K562 (cell line): ENCODE measurements at regions not wholly inside any gene's neighbourhood (a gene's known extent, or its start where the extent isn't known, plus 50 kb on each side); places are given as distances from the start of the nearest gene placed in this dataset.

ENCODE experiments used
- ATAC-seq: fragments of 200-7000 bp; cut with Tn5 transposase; 3 replicates; pipeline ENCODE4 v1.9.1; 2020; ENCODE audit warnings: moderate library complexity
- BruUV-seq: library from RNA; stranded (reverse); fragments of 400-500 nt; replicated peaks from 2 replicates; lab custom pipeline; 2021; lab: Mats Ljungman, UMichigan
- CTCF ChIA-PET: fragments of 300-600 bp; formaldehyde crosslinking; extraction: SDS; loops from one replicate; lab custom pipeline; 2021; ENCODE audit warnings: low intra/inter-chr PET ratio; lab: Yijun Ruan, JAX
- POLR2A ChIA-PET: fragments of 300-600, 350-650 bp; sonication (Branson Sonifier 250); formaldehyde crosslinking; extraction: SDS; loops from one replicate; lab custom pipeline; 2021; ENCODE audit warnings: antibody characterized with exemption, inconsistent platforms; lab: Yijun Ruan, JAX
- DNase-seq, 4 experiments: peaks; one replicate each; pipeline versions ENCODE4 v3.0.0 to v3.0.0-alpha.2; 2011 to 2018; ENCODE audit warnings: low spot score in 3 of 4, mixed read lengths in 3 of 4; ENCODE audit errors: extremely low read depth in 1 of 4
- FAIRE-seq: peaks from 2 replicates; lab custom pipeline; 2011; peaks lifted over from hg19 to GRCh38; lab: Jason Lieb, UNC
- H2AFZ ChIP-seq: 2 replicates; pipeline ENCODE4 v1.6.0; 2011; ENCODE audit warnings: low read depth, low read length, control low read depth, inconsistent platforms
- H3K27ac ChIP-seq: fragments of 200-600 bp; 3 replicates; pipeline ENCODE4 v1.8.0; 2011; ENCODE audit warnings: low read depth, mild to moderate bottlenecking, control low read depth, inconsistent platforms, low read length, moderate library complexity, mixed read lengths; ENCODE audit errors: extremely low read depth
- H3K27me3 ChIP-seq, 2 experiments: fragments of 300-600 bp in 1 of 2; 2 replicates in 1 of 2; 3 replicates in 1 of 2; pipeline versions ENCODE4 v1.6.0 to v1.8.0; 2011; ENCODE audit warnings: inconsistent platforms in 2 of 2, low read length in 2 of 2, mild to moderate bottlenecking in 1 of 2, mixed read lengths in 1 of 2, moderate library complexity in 1 of 2; ENCODE audit not compliant: control insufficient read depth in 2 of 2, insufficient read depth in 2 of 2
- H3K36me3 ChIP-seq: fragments of 300-600 bp; 3 replicates; pipeline ENCODE4 v1.8.0; 2011; ENCODE audit warnings: mild to moderate bottlenecking, low read length, inconsistent platforms; ENCODE audit not compliant: control insufficient read depth, insufficient read depth
- H3K4me1 ChIP-seq, 2 experiments: fragments of 200-600 bp in 1 of 2; replicated peaks in 1 of 2; 2 replicates in 1 of 2; 3 replicates in 1 of 2; pipeline versions ENCODE4 v1.5.1 to v1.8.0; 2011; ENCODE audit warnings: inconsistent platforms in 2 of 2, low read length in 2 of 2, mild to moderate bottlenecking in 1 of 2, mixed read lengths in 1 of 2, moderate library complexity in 1 of 2; ENCODE audit not compliant: control insufficient read depth in 2 of 2, insufficient read depth in 2 of 2
- H3K4me2 ChIP-seq: 2 replicates; pipeline ENCODE4 v1.6.1; 2011; ENCODE audit warnings: low read length, control low read depth, inconsistent platforms, mixed read lengths; ENCODE audit not compliant: insufficient read depth
- H3K4me3 ChIP-seq: fragments of 200-600 bp; sonication (generic), shearing (Covaris generic); 2 replicates; pipeline ENCODE4 v1.5.1; 2016; ENCODE audit warnings: control low read depth, inconsistent platforms
- H3K79me2 ChIP-seq: fragments of 200-600 bp; 3 replicates; pipeline ENCODE4 v1.8.0; 2011; ENCODE audit warnings: low read length, inconsistent platforms; ENCODE audit not compliant: control insufficient read depth, insufficient read depth
- H3K9ac ChIP-seq, 2 experiments: 2 replicates each; pipeline versions ENCODE4 v1.6.0 to v1.6.1; 2011; ENCODE audit warnings: low read depth in 2 of 2, low read length in 2 of 2, control low read depth in 1 of 2, inconsistent platforms in 1 of 2, mild to moderate bottlenecking in 1 of 2, mixed read lengths in 1 of 2; ENCODE audit not compliant: insufficient read depth in 1 of 2
- H3K9me1 ChIP-seq: one replicate; pipeline ENCODE4 v1.6.0; 2011; ENCODE audit warnings: inconsistent platforms, mild to moderate bottlenecking, low read length, moderate library complexity; ENCODE audit not compliant: control insufficient read depth, insufficient read depth
- H3K9me3 ChIP-seq: replicated peaks from 2 replicates; pipeline ENCODE4 v1.5.1; 2011; ENCODE audit warnings: low read depth, low read length, inconsistent platforms; ENCODE audit not compliant: control insufficient read depth, insufficient read depth
- H4K20me1 ChIP-seq: replicated peaks from 2 replicates; pipeline ENCODE4 v1.6.1; 2011; ENCODE audit warnings: low read length, inconsistent platforms, mixed read lengths; ENCODE audit not compliant: control insufficient read depth, insufficient read depth
- E2F5 ChIP-seq: sonication (generic); formaldehyde crosslinking; IDR thresholded peaks from 2 replicates; pipeline ENCODE4 v1.8.0; 2022; ENCODE audit warnings: mild to moderate bottlenecking, missing genetic modification reagents
- PHF8 ChIP-seq: fragments of 200-600 bp; sonication (generic); IDR thresholded peaks from 2 replicates; pipeline ENCODE4 v1.6.1; 2012; ENCODE audit warnings: mixed run types, mild to moderate bottlenecking, inconsistent platforms, low read length, moderate library complexity, borderline replicate concordance
- POLR2B ChIP-seq: fragments of 450-650 bp; IDR thresholded peaks from 2 replicates; pipeline ENCODE4 v1.6.1; 2018; ENCODE audit warnings: low read depth; ENCODE audit not compliant: partially characterized antibody
- RAD51 ChIP-seq: fragments of 450-650 bp; IDR thresholded peaks from 2 replicates; pipeline ENCODE4 v1.7.1; 2016; ENCODE audit warnings: low read depth, mild to moderate bottlenecking, borderline replicate concordance
- SETDB1 ChIP-seq: IDR thresholded peaks from one replicate; pipeline ENCODE4 v1.6.1; 2012; ENCODE audit warnings: low read length, control low read depth, inconsistent platforms
- ZNF253 ChIP-seq: fragments of 250-450 bp; sonication (Bioruptor Pico); conservative IDR thresholded peaks from 2 replicates; pipeline ENCODE4 v1.6.1; 2021; ENCODE audit warnings: mild to moderate bottlenecking
- ZNF512 ChIP-seq: IDR thresholded peaks from 2 replicates; pipeline ENCODE4 v1.6.1; 2016; ENCODE audit warnings: missing genetic modification characterization, missing compliant biosample characterization
- ZNF76 ChIP-seq: fragments of 250-450 bp; sonication (Bioruptor Pico); IDR thresholded peaks from 2 replicates; pipeline ENCODE4 v1.4.0; 2020; ENCODE audit warnings: mild to moderate bottlenecking, moderate library complexity, borderline replicate concordance
- ZNF785 ChIP-seq: fragments of 250-450 bp; sonication (Bioruptor Pico); IDR thresholded peaks from 2 replicates; pipeline ENCODE4 v1.4.0; 2020; ENCODE audit warnings: mild to moderate bottlenecking
- WGBS: fragments of 100-300 bp; shearing (Covaris generic); methylation state at CpG from one replicate; pipeline ENCODE4 v1.1.6; 2016; ENCODE audit warnings: low coverage, mixed read lengths; ENCODE audit not compliant: insufficient coverage; ENCODE audit errors: missing lambda C conversion rate; 5-methylcytosine and 5-hydroxymethylcytosine counted together
- in situ Hi-C: fragments of 300-500 bp; cut with MboI; formaldehyde crosslinking; loops from 4 replicates; pipeline ENCODE4 v1.15.0; 2018; ENCODE audit warnings: inconsistent platforms, mixed read lengths
- intact Hi-C: fragments of 100-400 bp; cut with micrococcal nuclease; formaldehyde crosslinking; loops from 2 replicates; pipeline ENCODE4 v1.14.2; 2022
- TF ChIP-seq, protein P1 (sequence below): fragments of 450-650 bp; IDR thresholded peaks from 2 replicates; pipeline ENCODE4 v1.6.1; 2014; ENCODE audit warnings: low read depth, mild to moderate bottlenecking, moderate library complexity, borderline replicate concordance

GRCh38 chr6:132974122-132974521, 159.8 kb downstream of the RPS12 start:
- Histone ChIP-seq H3K4me3 (no peak overlapping the region), H3K4me1 (no peaks in the 10 kb centered on the region)
- FAIRE-seq = no peak
- BruUV-seq = no TSS peak
- CTCF ChIA-PET = no interaction called here
- TF ChIP-seq ZNF512 (tag) = no peak
- no peak for TF ChIP-seq PHF8
- no peak for TF ChIP-seq ZNF785 (CRISPR knock-in tag)
- TF ChIP-seq ZNF253 (CRISPR knock-in tag) = no peak
- TF ChIP-seq RAD51 = no peak
- TF ChIP-seq SETDB1 = no peak
- TF ChIP-seq E2F5 (CRISPR knock-in tag) = no peak
- TF ChIP-seq, protein P1, sequence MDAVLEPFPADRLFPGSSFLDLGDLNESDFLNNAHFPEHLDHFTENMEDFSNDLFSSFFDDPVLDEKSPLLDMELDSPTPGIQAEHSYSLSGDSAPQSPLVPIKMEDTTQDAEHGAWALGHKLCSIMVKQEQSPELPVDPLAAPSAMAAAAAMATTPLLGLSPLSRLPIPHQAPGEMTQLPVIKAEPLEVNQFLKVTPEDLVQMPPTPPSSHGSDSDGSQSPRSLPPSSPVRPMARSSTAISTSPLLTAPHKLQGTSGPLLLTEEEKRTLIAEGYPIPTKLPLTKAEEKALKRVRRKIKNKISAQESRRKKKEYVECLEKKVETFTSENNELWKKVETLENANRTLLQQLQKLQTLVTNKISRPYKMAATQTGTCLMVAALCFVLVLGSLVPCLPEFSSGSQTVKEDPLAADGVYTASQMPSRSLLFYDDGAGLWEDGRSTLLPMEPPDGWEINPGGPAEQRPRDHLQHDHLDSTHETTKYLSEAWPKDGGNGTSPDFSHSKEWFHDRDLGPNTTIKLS = no peak
- TF ChIP-seq POLR2B = no peak
- no peak for TF ChIP-seq ZNF76
- TF ChIP-seq, all 486 proteins: peak for 0
- DNase-seq (no peak), ATAC-seq (no peak)
- Histone ChIP-seq H3K9ac (no peak overlapping the region), H3K4me2 (no peak overlapping the region), H3K27me3 (no peaks in the 10 kb centered on the region), H4K20me1 (no peaks in the 10 kb centered on the region), H3K9me1 (no peaks in the 10 kb centered on the region), H2AFZ (no peak overlapping the region), H3K79me2 (no peaks in the 10 kb centered on the region), H3K36me3 (no peaks in the 10 kb centered on the region), H3K9me3 (no peaks in the 10 kb centered on the region), H3K27ac (no peak overlapping the region)
- intact Hi-C loops (no loop called here), in situ Hi-C loops (loop anchor here (25.0 kb wide), 1 partner anchor 938 kb away; no protein-coding TSS in a partner anchor)
- POLR2A ChIA-PET = no interaction called here
- WGBS = 2% methylated on average over 4 of the region's 4 CpGs
